ENCODE measurements at regions not wholly inside any gene's neighbourhood (a gene's known extent, or its start where the extent isn't known, plus 50 kb on each side); places are given as distances from the start of the nearest gene placed in this dataset.

DNA sequence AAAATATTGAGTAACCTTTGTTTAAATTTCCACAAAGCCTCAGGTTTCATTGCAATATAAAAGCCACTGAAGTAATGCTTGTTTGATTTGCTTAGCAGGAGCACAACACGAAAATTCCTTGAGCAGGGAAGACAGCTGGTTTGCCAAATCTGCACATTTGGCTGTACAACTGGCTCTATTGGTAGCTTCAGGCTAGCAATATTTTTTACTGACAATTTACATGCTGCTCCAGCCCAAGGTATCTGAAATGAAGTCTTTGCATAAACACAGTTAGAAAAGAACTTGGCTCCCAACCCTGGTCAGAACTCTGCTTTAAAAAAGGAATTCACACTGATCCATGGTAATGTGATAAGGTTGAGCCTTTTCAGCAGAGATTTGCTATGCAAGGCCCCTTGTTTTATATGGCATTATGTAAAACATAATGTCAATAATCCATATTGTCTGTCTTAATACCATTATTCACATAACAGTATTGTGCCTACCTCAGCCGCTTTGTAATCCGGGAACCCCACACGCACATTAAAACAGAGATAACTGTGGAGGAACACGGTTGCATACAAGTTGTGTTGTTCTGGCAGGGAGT, 55.7 kb upstream of the CHL1 start:
- TF ChIP-seq, protein P1, sequence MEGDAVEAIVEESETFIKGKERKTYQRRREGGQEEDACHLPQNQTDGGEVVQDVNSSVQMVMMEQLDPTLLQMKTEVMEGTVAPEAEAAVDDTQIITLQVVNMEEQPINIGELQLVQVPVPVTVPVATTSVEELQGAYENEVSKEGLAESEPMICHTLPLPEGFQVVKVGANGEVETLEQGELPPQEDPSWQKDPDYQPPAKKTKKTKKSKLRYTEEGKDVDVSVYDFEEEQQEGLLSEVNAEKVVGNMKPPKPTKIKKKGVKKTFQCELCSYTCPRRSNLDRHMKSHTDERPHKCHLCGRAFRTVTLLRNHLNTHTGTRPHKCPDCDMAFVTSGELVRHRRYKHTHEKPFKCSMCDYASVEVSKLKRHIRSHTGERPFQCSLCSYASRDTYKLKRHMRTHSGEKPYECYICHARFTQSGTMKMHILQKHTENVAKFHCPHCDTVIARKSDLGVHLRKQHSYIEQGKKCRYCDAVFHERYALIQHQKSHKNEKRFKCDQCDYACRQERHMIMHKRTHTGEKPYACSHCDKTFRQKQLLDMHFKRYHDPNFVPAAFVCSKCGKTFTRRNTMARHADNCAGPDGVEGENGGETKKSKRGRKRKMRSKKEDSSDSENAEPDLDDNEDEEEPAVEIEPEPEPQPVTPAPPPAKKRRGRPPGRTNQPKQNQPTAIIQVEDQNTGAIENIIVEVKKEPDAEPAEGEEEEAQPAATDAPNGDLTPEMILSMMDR (IDR thresholded peaks at IDR 0.05) = no peak
- TF ChIP-seq, protein P2, sequence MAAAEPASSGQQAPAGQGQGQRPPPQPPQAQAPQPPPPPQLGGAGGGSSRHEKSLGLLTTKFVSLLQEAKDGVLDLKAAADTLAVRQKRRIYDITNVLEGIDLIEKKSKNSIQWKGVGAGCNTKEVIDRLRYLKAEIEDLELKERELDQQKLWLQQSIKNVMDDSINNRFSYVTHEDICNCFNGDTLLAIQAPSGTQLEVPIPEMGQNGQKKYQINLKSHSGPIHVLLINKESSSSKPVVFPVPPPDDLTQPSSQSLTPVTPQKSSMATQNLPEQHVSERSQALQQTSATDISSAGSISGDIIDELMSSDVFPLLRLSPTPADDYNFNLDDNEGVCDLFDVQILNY (CRISPR knock-in tag; IDR thresholded peaks at IDR 0.05) = no peak
- TF ChIP-seq, protein P3, sequence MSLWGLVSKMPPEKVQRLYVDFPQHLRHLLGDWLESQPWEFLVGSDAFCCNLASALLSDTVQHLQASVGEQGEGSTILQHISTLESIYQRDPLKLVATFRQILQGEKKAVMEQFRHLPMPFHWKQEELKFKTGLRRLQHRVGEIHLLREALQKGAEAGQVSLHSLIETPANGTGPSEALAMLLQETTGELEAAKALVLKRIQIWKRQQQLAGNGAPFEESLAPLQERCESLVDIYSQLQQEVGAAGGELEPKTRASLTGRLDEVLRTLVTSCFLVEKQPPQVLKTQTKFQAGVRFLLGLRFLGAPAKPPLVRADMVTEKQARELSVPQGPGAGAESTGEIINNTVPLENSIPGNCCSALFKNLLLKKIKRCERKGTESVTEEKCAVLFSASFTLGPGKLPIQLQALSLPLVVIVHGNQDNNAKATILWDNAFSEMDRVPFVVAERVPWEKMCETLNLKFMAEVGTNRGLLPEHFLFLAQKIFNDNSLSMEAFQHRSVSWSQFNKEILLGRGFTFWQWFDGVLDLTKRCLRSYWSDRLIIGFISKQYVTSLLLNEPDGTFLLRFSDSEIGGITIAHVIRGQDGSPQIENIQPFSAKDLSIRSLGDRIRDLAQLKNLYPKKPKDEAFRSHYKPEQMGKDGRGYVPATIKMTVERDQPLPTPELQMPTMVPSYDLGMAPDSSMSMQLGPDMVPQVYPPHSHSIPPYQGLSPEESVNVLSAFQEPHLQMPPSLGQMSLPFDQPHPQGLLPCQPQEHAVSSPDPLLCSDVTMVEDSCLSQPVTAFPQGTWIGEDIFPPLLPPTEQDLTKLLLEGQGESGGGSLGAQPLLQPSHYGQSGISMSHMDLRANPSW (CRISPR knock-in tag; conservative IDR thresholded peaks at IDR 0.05; ENCODE audit: low read depth) = no peak
- no peak for TF ChIP-seq ZNF263 (CRISPR knock-in tag; IDR thresholded peaks at IDR 0.05; ENCODE audit: low read depth)
- TF ChIP-seq CREM (CRISPR knock-in tag; IDR thresholded peaks at IDR 0.05) = no peak
- TF ChIP-seq, protein P4, sequence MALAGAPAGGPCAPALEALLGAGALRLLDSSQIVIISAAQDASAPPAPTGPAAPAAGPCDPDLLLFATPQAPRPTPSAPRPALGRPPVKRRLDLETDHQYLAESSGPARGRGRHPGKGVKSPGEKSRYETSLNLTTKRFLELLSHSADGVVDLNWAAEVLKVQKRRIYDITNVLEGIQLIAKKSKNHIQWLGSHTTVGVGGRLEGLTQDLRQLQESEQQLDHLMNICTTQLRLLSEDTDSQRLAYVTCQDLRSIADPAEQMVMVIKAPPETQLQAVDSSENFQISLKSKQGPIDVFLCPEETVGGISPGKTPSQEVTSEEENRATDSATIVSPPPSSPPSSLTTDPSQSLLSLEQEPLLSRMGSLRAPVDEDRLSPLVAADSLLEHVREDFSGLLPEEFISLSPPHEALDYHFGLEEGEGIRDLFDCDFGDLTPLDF (CRISPR knock-in tag; IDR thresholded peaks at IDR 0.05) = no peak
- no peak for TF ChIP-seq GABPB1 (CRISPR knock-in tag; IDR thresholded peaks at IDR 0.05)
- no peak for TF ChIP-seq ZNF396 (CRISPR knock-in tag; IDR thresholded peaks at IDR 0.05; ENCODE audit: borderline replicate concordance)
- TF ChIP-seq FOXJ3 (CRISPR knock-in tag; IDR thresholded peaks at IDR 0.05; ENCODE audit: borderline replicate concordance) = no peak
- TF ChIP-seq, protein P5, sequence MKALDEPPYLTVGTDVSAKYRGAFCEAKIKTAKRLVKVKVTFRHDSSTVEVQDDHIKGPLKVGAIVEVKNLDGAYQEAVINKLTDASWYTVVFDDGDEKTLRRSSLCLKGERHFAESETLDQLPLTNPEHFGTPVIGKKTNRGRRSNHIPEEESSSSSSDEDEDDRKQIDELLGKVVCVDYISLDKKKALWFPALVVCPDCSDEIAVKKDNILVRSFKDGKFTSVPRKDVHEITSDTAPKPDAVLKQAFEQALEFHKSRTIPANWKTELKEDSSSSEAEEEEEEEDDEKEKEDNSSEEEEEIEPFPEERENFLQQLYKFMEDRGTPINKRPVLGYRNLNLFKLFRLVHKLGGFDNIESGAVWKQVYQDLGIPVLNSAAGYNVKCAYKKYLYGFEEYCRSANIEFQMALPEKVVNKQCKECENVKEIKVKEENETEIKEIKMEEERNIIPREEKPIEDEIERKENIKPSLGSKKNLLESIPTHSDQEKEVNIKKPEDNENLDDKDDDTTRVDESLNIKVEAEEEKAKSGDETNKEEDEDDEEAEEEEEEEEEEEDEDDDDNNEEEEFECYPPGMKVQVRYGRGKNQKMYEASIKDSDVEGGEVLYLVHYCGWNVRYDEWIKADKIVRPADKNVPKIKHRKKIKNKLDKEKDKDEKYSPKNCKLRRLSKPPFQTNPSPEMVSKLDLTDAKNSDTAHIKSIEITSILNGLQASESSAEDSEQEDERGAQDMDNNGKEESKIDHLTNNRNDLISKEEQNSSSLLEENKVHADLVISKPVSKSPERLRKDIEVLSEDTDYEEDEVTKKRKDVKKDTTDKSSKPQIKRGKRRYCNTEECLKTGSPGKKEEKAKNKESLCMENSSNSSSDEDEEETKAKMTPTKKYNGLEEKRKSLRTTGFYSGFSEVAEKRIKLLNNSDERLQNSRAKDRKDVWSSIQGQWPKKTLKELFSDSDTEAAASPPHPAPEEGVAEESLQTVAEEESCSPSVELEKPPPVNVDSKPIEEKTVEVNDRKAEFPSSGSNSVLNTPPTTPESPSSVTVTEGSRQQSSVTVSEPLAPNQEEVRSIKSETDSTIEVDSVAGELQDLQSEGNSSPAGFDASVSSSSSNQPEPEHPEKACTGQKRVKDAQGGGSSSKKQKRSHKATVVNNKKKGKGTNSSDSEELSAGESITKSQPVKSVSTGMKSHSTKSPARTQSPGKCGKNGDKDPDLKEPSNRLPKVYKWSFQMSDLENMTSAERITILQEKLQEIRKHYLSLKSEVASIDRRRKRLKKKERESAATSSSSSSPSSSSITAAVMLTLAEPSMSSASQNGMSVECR (CRISPR knock-in tag; IDR thresholded peaks at IDR 0.05; ENCODE audit: borderline replicate concordance) = no peak
- TF ChIP-seq ZNF671 (CRISPR knock-in tag; IDR thresholded peaks at IDR 0.05) = no peak
- TF ChIP-seq, protein P6, sequence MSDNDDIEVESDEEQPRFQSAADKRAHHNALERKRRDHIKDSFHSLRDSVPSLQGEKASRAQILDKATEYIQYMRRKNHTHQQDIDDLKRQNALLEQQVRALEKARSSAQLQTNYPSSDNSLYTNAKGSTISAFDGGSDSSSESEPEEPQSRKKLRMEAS (CRISPR knock-in tag; IDR thresholded peaks at IDR 0.05) = no peak
